ENCODE measurements at regions not wholly inside any gene's neighbourhood (a gene's known extent, or its start where the extent isn't known, plus 50 kb on each side); places are given as distances from the start of the nearest gene placed in this dataset.

- TF ChIP-seq REST (IDR thresholded peaks at IDR 0.05), result no peak
These were observed 99.4 kb upstream of the CCDC91 start (continued) for GRCh38 chr12:28090835-28091234.

- Histone ChIP-seq H3K27ac (ENCODE audit: low read depth in 1 of 2, low read length in 2 of 2) (no peak overlapping the region), H3K9ac (ENCODE audit: low read depth in 1 of 2, low read length in 2 of 2) (no peak overlapping the region), H3K9me3 (ENCODE audit: control insufficient read depth in 4 of 4, low read length in 3 of 4) (no peaks in the 10 kb centered on the region), H3K27me3 (ENCODE audit: control insufficient read depth in 4 of 4, insufficient read depth in 4 of 4, low read length in 3 of 4) (no peaks in the 10 kb centered on the region), H3K4me3 (ENCODE audit: low read depth in 1 of 3, low read length in 3 of 3) (no peak overlapping the region), H3K36me3 (ENCODE audit: control insufficient read depth in 4 of 4, insufficient read depth in 3 of 4, low read depth in 1 of 4, low read length in 3 of 4) (no peaks in the 10 kb centered on the region), H3K4me1 (ENCODE audit: control insufficient read depth in 4 of 4, insufficient read depth in 4 of 4, low read length in 3 of 4) (no peaks in the 10 kb centered on the region)
- TF ChIP-seq REST (IDR thresholded peaks at IDR 0.05), result no peak
- no peak for TF ChIP-seq FOXA1 (IDR thresholded peaks at IDR 0.05)
- TF ChIP-seq TAF1 (conservative IDR thresholded peaks at IDR 0.05), result no peak
- TF ChIP-seq SP1 (IDR thresholded peaks at IDR 0.05), result no peak
- TF ChIP-seq GABPA (IDR thresholded peaks at IDR 0.05 in 1 of 2, conservative IDR thresholded peaks at IDR 0.05 in 1 of 2), result no peak
- TF ChIP-seq HNF4A (conservative IDR thresholded peaks at IDR 0.05), result no peak
- TF ChIP-seq MAX (IDR thresholded peaks at IDR 0.05), result no peak
- no peak for TF ChIP-seq ZBTB33 (IDR thresholded peaks at IDR 0.05)
- no peak for TF ChIP-seq ATF3 (IDR thresholded peaks at IDR 0.05)
- WGBS, result 90% methylated on average over 4 of the region's 4 CpGs
- no peak for DNase-seq (ENCODE audit: low spot score)
These were observed 97.9 kb upstream of the CCDC91 start for GRCh38 chr12:28092396-28092795.

- Histone ChIP-seq H3K27me3 (ENCODE audit: control insufficient read depth in 4 of 4, insufficient read depth in 4 of 4, low read length in 3 of 4) (no peaks in the 10 kb centered on the region), H3K36me3 (ENCODE audit: control insufficient read depth in 4 of 4, insufficient read depth in 3 of 4, low read depth in 1 of 4, low read length in 3 of 4) (no peaks in the 10 kb centered on the region), H3K9me3 (ENCODE audit: control insufficient read depth in 4 of 4, low read length in 3 of 4) (no peaks in the 10 kb centered on the region), H3K27ac (ENCODE audit: low read depth in 1 of 2, low read length in 2 of 2) (no peak overlapping the region), H3K4me1 (ENCODE audit: control insufficient read depth in 4 of 4, insufficient read depth in 4 of 4, low read length in 3 of 4) (no peaks in the 10 kb centered on the region), H3K4me3 (ENCODE audit: low read depth in 1 of 3, low read length in 3 of 3) (no peak overlapping the region), H3K9ac (ENCODE audit: low read depth in 1 of 2, low read length in 2 of 2) (no peak overlapping the region)
- no peak for DNase-seq (ENCODE audit: low spot score)
- 81% methylated on average over 2 of the region's 2 CpGs for WGBS
- no peak for TF ChIP-seq TAF1 (conservative IDR thresholded peaks at IDR 0.05)
- TF ChIP-seq ATF3 (IDR thresholded peaks at IDR 0.05), result no peak
- no peak for TF ChIP-seq HNF4A (conservative IDR thresholded peaks at IDR 0.05)
- no peak for TF ChIP-seq JUND (IDR thresholded peaks at IDR 0.05)
- TF ChIP-seq CTCF (IDR thresholded peaks at IDR 0.05; ENCODE audit: low read depth, low read length, missing input control), result no peak
- TF ChIP-seq SP1 (IDR thresholded peaks at IDR 0.05), result no peak
- TF ChIP-seq RAD21 (IDR thresholded peaks at IDR 0.05), result no peak
- TF ChIP-seq NR2F2 (IDR thresholded peaks at IDR 0.05), result no peak
- TF ChIP-seq REST (IDR thresholded peaks at IDR 0.05), result no peak
- no peak for TF ChIP-seq FOXA2 (IDR thresholded peaks at IDR 0.05)
These were observed 93.6 kb upstream of the CCDC91 start for GRCh38 chr12:28096649-28097048.

Data from liver (tissue), 8 donors.